Activated CD4-positive, alpha-beta T cell treated with anti-CD3 and anti-CD28 coated beads, Interleukin-2, amount 10 ng/mL, durations not matched to agents 24 days and 14 days (primary cell): ENCODE measurements at regions not wholly inside any gene's neighbourhood (a gene's known extent, or its start where the extent isn't known, plus 50 kb on each side); places are given as distances from the start of the nearest gene placed in this dataset.
"Not testable (repeated sequence)": the region's sequence is repeated elsewhere in the genome, so short reads cannot be mapped to it uniquely, and the experiment has no call there.

Experiments used
- DNase-seq: peaks from one replicate; pipeline ENCODE4 v3.0.0; 2022
- H3K27ac Mint-ChIP-seq: one replicate; pipeline ENCODE4 v1.8.0; 2022; ENCODE audit warnings: mild to moderate bottlenecking, mixed read lengths
- H3K27me3 Mint-ChIP-seq: one replicate; pipeline ENCODE4 v1.8.0; 2022; ENCODE audit warnings: mixed read lengths
- H3K36me3 Mint-ChIP-seq: one replicate; pipeline ENCODE4 v1.8.0; 2022; ENCODE audit warnings: low read depth, mild to moderate bottlenecking, mixed read lengths
- H3K4me1 Mint-ChIP-seq: one replicate; pipeline ENCODE4 v1.8.0; 2021; ENCODE audit warnings: mixed read lengths
- H3K4me3 Mint-ChIP-seq: one replicate; pipeline ENCODE4 v1.8.0; 2022; ENCODE audit warnings: mild to moderate bottlenecking, moderate library complexity, mixed read lengths
- H3K9me3 Mint-ChIP-seq: one replicate; pipeline ENCODE4 v1.8.0; 2021; ENCODE audit warnings: mixed read lengths
- intact Hi-C: fragments of 100-400 bp; cut with micrococcal nuclease; formaldehyde crosslinking; loops from one replicate; pipeline ENCODE4 v1.15.1; 2023

- H3K4me1 Mint-ChIP-seq = no peaks in the 10 kb centered on the region
- no peak for DNase-seq
- intact Hi-C loops = no loop called here
- H3K36me3 Mint-ChIP-seq = no peaks in the 10 kb centered on the region
- no peak overlapping the region for H3K27ac Mint-ChIP-seq
- no peaks in the 10 kb centered on the region for H3K9me3 Mint-ChIP-seq
- no peak overlapping the region for H3K4me3 Mint-ChIP-seq
- no peaks in the 10 kb centered on the region for H3K27me3 Mint-ChIP-seq
Measured at GRCh38 chr2:225288986-225289385, 110.5 kb upstream of the NYAP2 start.

- Mint-ChIP-seq H3K27ac (no peak overlapping the region), H3K27me3 (no peaks in the 10 kb centered on the region), H3K36me3 (no peaks in the 10 kb centered on the region), H3K9me3 (no peaks in the 10 kb centered on the region), H3K4me1 (no peaks in the 10 kb centered on the region), H3K4me3 (no peak overlapping the region)
- intact Hi-C loops = loop anchor here (1.0 kb wide), 1 partner anchor 377 kb away; no protein-coding TSS in a partner anchor
- DNase-seq = peak; percentile 75
Measured at GRCh38 chr2:225282858-225283710, 116.4 kb upstream of the NYAP2 start.

GRCh38 chr2:225276207-225276606 is 123.3 kb upstream of the NYAP2 start:
- no peak overlapping the region for H3K4me3 Mint-ChIP-seq
- H3K9me3 Mint-ChIP-seq = peaks cover 4% of the 10 kb centered on the region
- no peak overlapping the region for H3K27ac Mint-ChIP-seq
- H3K36me3 Mint-ChIP-seq = no peaks in the 10 kb centered on the region
- intact Hi-C loops = no loop called here
- DNase-seq = no peak
- H3K27me3 Mint-ChIP-seq = no peaks in the 10 kb centered on the region
- H3K4me1 Mint-ChIP-seq = no peaks in the 10 kb centered on the region

GRCh38 chr2:225275443-225275842 is 124.1 kb upstream of the NYAP2 start:
- no peaks in the 10 kb centered on the region for H3K4me1 Mint-ChIP-seq
- DNase-seq = no peak
- no peak overlapping the region for H3K27ac Mint-ChIP-seq
- no peak overlapping the region for H3K4me3 Mint-ChIP-seq
- intact Hi-C loops = no loop called here
- H3K9me3 Mint-ChIP-seq = peaks cover 4% of the 10 kb centered on the region
- no peaks in the 10 kb centered on the region for H3K27me3 Mint-ChIP-seq
- no peaks in the 10 kb centered on the region for H3K36me3 Mint-ChIP-seq

- Mint-ChIP-seq H3K36me3 (no peaks in the 10 kb centered on the region), H3K9me3 (peaks cover 4% of the 10 kb centered on the region), H3K27ac (no peak overlapping the region), H3K4me3 (no peak overlapping the region), H3K27me3 (no peaks in the 10 kb centered on the region), H3K4me1 (no peaks in the 10 kb centered on the region)
- intact Hi-C loops = no loop called here
- DNase-seq = no peak
Measured at GRCh38 chr2:225274751-225275150, 124.8 kb upstream of the NYAP2 start.

- no peak for DNase-seq
- Mint-ChIP-seq H3K4me1 (no peaks in the 10 kb centered on the region), H3K27me3 (no peaks in the 10 kb centered on the region), H3K9me3 (no peaks in the 10 kb centered on the region), H3K4me3 (no peak overlapping the region), H3K27ac (no peak overlapping the region), H3K36me3 (no peaks in the 10 kb centered on the region)
- intact Hi-C loops = no loop called here
Measured at GRCh38 chr2:225272173-225272572, 127.3 kb upstream of the NYAP2 start.

GRCh38 chr2:225270861-225271260 is 128.6 kb upstream of the NYAP2 start:
- H3K9me3 Mint-ChIP-seq = no peaks in the 10 kb centered on the region
- no peaks in the 10 kb centered on the region for H3K27me3 Mint-ChIP-seq
- H3K4me1 Mint-ChIP-seq = no peaks in the 10 kb centered on the region
- H3K4me3 Mint-ChIP-seq = no peak overlapping the region
- DNase-seq = no peak
- H3K36me3 Mint-ChIP-seq = no peaks in the 10 kb centered on the region
- no peak overlapping the region for H3K27ac Mint-ChIP-seq
- intact Hi-C loops = no loop called here

GRCh38 chr2:225270053-225270452 is 129.5 kb upstream of the NYAP2 start:
- H3K27me3 Mint-ChIP-seq = no peaks in the 10 kb centered on the region
- no peaks in the 10 kb centered on the region for H3K36me3 Mint-ChIP-seq
- H3K4me1 Mint-ChIP-seq = no peaks in the 10 kb centered on the region
- intact Hi-C loops = no loop called here
- no peaks in the 10 kb centered on the region for H3K9me3 Mint-ChIP-seq
- DNase-seq = no peak
- H3K27ac Mint-ChIP-seq = no peak overlapping the region
- H3K4me3 Mint-ChIP-seq = no peak overlapping the region

- H3K4me1 Mint-ChIP-seq = no peaks in the 10 kb centered on the region
- H3K9me3 Mint-ChIP-seq = no peaks in the 10 kb centered on the region
- no peaks in the 10 kb centered on the region for H3K36me3 Mint-ChIP-seq
- intact Hi-C loops = no loop called here
- DNase-seq = no peak
- H3K27me3 Mint-ChIP-seq = peaks cover 4% of the 10 kb centered on the region
- H3K27ac Mint-ChIP-seq = no peak overlapping the region
- H3K4me3 Mint-ChIP-seq = no peak overlapping the region
Measured at GRCh38 chr2:225254363-225254762, 145.1 kb upstream of the NYAP2 start.

GRCh38 chr2:225244933-225245332 is 154.6 kb upstream of the NYAP2 start:
- no peak overlapping the region for H3K4me3 Mint-ChIP-seq
- intact Hi-C loops = no loop called here
- H3K36me3 Mint-ChIP-seq = no peaks in the 10 kb centered on the region
- no peaks in the 10 kb centered on the region for H3K4me1 Mint-ChIP-seq
- H3K27me3 Mint-ChIP-seq = peaks cover 4% of the 10 kb centered on the region
- H3K27ac Mint-ChIP-seq = no peak overlapping the region
- no peak for DNase-seq
- H3K9me3 Mint-ChIP-seq = no peaks in the 10 kb centered on the region

GRCh38 chr2:225236769-225237323 is 162.7 kb upstream of the NYAP2 start:
- H3K27ac Mint-ChIP-seq = no peak overlapping the region
- H3K9me3 Mint-ChIP-seq = no peaks in the 10 kb centered on the region
- DNase-seq = no peak
- intact Hi-C loops = no loop called here
- no peak overlapping the region for H3K4me3 Mint-ChIP-seq
- H3K4me1 Mint-ChIP-seq = no peaks in the 10 kb centered on the region
- H3K36me3 Mint-ChIP-seq = no peaks in the 10 kb centered on the region
- H3K27me3 Mint-ChIP-seq = peaks cover 5% of the 10 kb centered on the region

GRCh38 chr2:225233234-225233633 is 166.3 kb upstream of the NYAP2 start:
- DNase-seq = no peak
- no peaks in the 10 kb centered on the region for H3K4me1 Mint-ChIP-seq
- intact Hi-C loops = no loop called here
- H3K27me3 Mint-ChIP-seq = peaks cover 3% of the 10 kb centered on the region
- no peak overlapping the region for H3K27ac Mint-ChIP-seq
- no peaks in the 10 kb centered on the region for H3K9me3 Mint-ChIP-seq
- no peak overlapping the region for H3K4me3 Mint-ChIP-seq
- H3K36me3 Mint-ChIP-seq = no peaks in the 10 kb centered on the region

- no peaks in the 10 kb centered on the region for H3K27me3 Mint-ChIP-seq
- no peaks in the 10 kb centered on the region for H3K9me3 Mint-ChIP-seq
- no peak for DNase-seq
- no peaks in the 10 kb centered on the region for H3K4me1 Mint-ChIP-seq
- no peak overlapping the region for H3K4me3 Mint-ChIP-seq
- intact Hi-C loops = no loop called here
- no peak overlapping the region for H3K27ac Mint-ChIP-seq
- no peaks in the 10 kb centered on the region for H3K36me3 Mint-ChIP-seq
Measured at GRCh38 chr2:225231900-225232299, 167.6 kb upstream of the NYAP2 start.

GRCh38 chr2:225229346-225229745 is 170.2 kb upstream of the NYAP2 start:
- H3K27ac Mint-ChIP-seq, DNase-seq, H3K9me3 Mint-ChIP-seq, H3K27me3 Mint-ChIP-seq, intact Hi-C loops, H3K4me1 Mint-ChIP-seq, H3K36me3 Mint-ChIP-seq, H3K4me3 Mint-ChIP-seq: not testable (repeated sequence)

GRCh38 chr2:225226441-225226840 is 173.1 kb upstream of the NYAP2 start:
- intact Hi-C loops = no loop called here
- H3K27ac Mint-ChIP-seq = no peak overlapping the region
- no peaks in the 10 kb centered on the region for H3K36me3 Mint-ChIP-seq
- H3K9me3 Mint-ChIP-seq = no peaks in the 10 kb centered on the region
- H3K27me3 Mint-ChIP-seq = peaks cover 9% of the 10 kb centered on the region
- no peak overlapping the region for H3K4me3 Mint-ChIP-seq
- no peaks in the 10 kb centered on the region for H3K4me1 Mint-ChIP-seq
- DNase-seq = no peak
